Stimulated activated CD4-positive, alpha-beta T cell treated with anti-CD3 and anti-CD28 coated beads, TNF-alpha, amount 100 ng/mL, for 24 hours (primary cell): ENCODE measurements at regions not wholly inside any gene's neighbourhood (a gene's known extent, or its start where the extent isn't known, plus 50 kb on each side); places are given as distances from the start of the nearest gene placed in this dataset.

ENCODE experiments used
- DNase-seq, 3 experiments: peaks; one replicate each; pipeline ENCODE4 v3.0.0-alpha.2; 2020; ENCODE audit warnings: low read depth in 3 of 3

GRCh38 chr7:81648716-81649115, 121.1 kb downstream of the HGF start:
- no peak for DNase-seq

- no peak for DNase-seq
These were observed 124.4 kb downstream of the HGF start for GRCh38 chr7:81645435-81645834.

GRCh38 chr7:81641873-81642272, 128.0 kb downstream of the HGF start:
- no peak for DNase-seq

- DNase-seq, result no peak
These were observed 131.6 kb downstream of the HGF start for GRCh38 chr7:81638198-81638597.

- DNase-seq, result no peak
These were observed 132.3 kb downstream of the HGF start for GRCh38 chr7:81637534-81637933.

- no peak for DNase-seq
These were observed 137.4 kb downstream of the HGF start for GRCh38 chr7:81632418-81632817.

GRCh38 chr7:81630600-81630999, 139.2 kb downstream of the HGF start:
- no peak for DNase-seq

GRCh38 chr7:81629702-81630101, 140.1 kb downstream of the HGF start:
- no peak for DNase-seq

GRCh38 chr7:81628951-81629350, 140.9 kb downstream of the HGF start:
- no peak for DNase-seq

- DNase-seq, result no peak
These were observed 142.1 kb downstream of the HGF start for GRCh38 chr7:81627536-81628287.

- no peak for DNase-seq
These were observed 143.8 kb downstream of the HGF start for GRCh38 chr7:81626008-81626407.

- no peak for DNase-seq
These were observed 144.9 kb downstream of the HGF start for GRCh38 chr7:81624650-81625631.

GRCh38 chr7:81624021-81624592, 145.7 kb downstream of the HGF start:
- no peak for DNase-seq

GRCh38 chr7:81623251-81623855, 146.5 kb downstream of the HGF start:
- DNase-seq, result no peak

GRCh38 chr7:81621893-81622292, 148.0 kb downstream of the HGF start:
- DNase-seq, result no peak

GRCh38 chr7:81618396-81619014, 151.3 kb downstream of the HGF start:
- DNase-seq, result no peak

GRCh38 chr7:81616951-81617350, 152.9 kb downstream of the HGF start:
- no peak for DNase-seq

- no peak for DNase-seq
These were observed 158.0 kb downstream of the HGF start for GRCh38 chr7:81611805-81612204.

GRCh38 chr7:81611040-81611439, 158.8 kb downstream of the HGF start:
- DNase-seq, result no peak

- no peak for DNase-seq
These were observed 161.0 kb downstream of the HGF start for GRCh38 chr7:81608748-81609382.

GRCh38 chr7:81607987-81608386, 161.9 kb downstream of the HGF start:
- no peak for DNase-seq
